ENCODE measurements at regions not wholly inside any gene's neighbourhood (a gene's known extent, or its start where the extent isn't known, plus 50 kb on each side); places are given as distances from the start of the nearest gene placed in this dataset.

DNA sequence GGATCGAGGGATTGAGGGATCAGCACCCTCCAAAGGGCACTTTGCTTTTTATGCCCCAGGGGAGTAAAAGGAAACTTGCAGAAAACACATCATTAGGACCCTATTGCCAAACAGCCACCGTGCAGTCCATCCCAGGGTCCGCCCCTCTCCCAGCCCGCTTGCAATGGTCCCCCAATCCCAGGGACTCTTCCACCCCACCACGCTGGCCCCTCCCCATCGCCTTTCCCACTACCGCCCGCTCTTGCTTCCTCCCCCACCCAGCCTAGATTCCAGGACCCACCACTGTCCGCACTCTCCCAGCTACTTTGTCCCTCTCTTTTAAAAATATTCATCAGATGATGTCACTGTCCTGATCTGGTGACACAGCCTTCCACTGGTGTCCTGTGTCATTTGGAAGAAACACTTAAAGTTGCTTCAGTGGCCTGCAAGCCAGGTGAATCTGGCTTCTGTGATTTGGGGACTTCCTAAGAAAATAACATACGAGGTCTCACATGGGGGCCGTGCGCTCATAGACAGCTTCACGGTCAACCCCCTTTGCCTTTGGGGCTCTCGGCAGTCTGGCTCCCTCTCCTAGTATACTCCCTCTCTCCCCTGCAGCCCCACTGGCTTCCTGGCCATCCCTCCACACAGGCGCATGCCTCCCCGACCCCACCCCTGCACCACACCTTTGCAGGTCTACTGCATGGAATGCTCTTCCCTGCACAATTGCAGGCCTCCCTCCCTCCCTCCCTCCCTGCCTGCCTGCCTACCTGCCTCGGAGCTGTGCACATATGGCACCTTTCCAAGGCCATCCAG lies 127.9 kb downstream of the RBFOX3 start:
- Histone ChIP-seq H3K9me3 (no peaks in the 10 kb centered on the region), H3K4me3 (no peak overlapping the region), H3K36me3 (replicated peaks in 1 of 2; ENCODE audit: insufficient read depth in 1 of 2, low read depth in 2 of 2) (no peaks in the 10 kb centered on the region), H3K27ac (no peak overlapping the region), H3K27me3 (peaks cover 0 to 17% of the 10 kb centered on the region in 2 donors), H3K4me1 (no peaks in the 10 kb centered on the region)
- DNase-seq (no peak), ATAC-seq (no peak)
- TF ChIP-seq, protein P1, sequence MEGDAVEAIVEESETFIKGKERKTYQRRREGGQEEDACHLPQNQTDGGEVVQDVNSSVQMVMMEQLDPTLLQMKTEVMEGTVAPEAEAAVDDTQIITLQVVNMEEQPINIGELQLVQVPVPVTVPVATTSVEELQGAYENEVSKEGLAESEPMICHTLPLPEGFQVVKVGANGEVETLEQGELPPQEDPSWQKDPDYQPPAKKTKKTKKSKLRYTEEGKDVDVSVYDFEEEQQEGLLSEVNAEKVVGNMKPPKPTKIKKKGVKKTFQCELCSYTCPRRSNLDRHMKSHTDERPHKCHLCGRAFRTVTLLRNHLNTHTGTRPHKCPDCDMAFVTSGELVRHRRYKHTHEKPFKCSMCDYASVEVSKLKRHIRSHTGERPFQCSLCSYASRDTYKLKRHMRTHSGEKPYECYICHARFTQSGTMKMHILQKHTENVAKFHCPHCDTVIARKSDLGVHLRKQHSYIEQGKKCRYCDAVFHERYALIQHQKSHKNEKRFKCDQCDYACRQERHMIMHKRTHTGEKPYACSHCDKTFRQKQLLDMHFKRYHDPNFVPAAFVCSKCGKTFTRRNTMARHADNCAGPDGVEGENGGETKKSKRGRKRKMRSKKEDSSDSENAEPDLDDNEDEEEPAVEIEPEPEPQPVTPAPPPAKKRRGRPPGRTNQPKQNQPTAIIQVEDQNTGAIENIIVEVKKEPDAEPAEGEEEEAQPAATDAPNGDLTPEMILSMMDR (IDR thresholded peaks at IDR 0.05), result no peak
- TF ChIP-seq POLR2A (IDR thresholded peaks at IDR 0.05), result no peak
- WGBS, 2 donors, result 15 to 19% methylated on average over 17 of the region's 17 CpGs
- intact Hi-C loops (cut with DNase I), result no loop called here

DNA sequence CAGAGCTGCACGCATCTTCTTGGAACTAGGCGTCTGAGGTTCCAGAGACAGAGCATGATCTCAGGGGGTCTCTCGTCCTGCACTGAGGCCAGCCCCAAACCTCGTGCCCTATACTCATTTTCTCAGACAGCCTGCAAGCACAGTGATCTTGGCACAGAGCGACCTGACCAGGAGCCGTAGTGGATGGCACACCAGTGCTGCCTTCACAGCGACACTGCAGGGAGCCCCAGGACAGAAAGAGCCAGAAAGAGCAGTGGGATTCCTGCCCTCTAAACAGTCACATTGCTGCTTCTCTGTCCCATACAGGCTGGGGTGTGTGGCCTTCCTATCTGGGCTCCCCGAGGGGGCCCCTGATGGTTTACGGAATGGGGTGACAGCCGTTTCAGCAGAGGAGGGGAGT lies 131.0 kb downstream of the RBFOX3 start:
- H3K27me3 ChIP-seq, result peaks cover 0 to 17% of the 10 kb centered on the region in 2 donors
- no peak overlapping the region for H3K4me3 ChIP-seq
- no peak overlapping the region for H3K27ac ChIP-seq
- H3K4me1 ChIP-seq, result no peaks in the 10 kb centered on the region
- TF ChIP-seq, protein P1 (IDR thresholded peaks at IDR 0.05), result no peak
- no peak for TF ChIP-seq POLR2A (IDR thresholded peaks at IDR 0.05)
- 47 to 54% methylated on average over 6 to 10 of the region's 10 CpGs for WGBS, 2 donors
- intact Hi-C loops (cut with DNase I), result no loop called here
- no peak for DNase-seq
- H3K9me3 ChIP-seq, result no peaks in the 10 kb centered on the region
- ATAC-seq, result no peak
- no peaks in the 10 kb centered on the region for H3K36me3 ChIP-seq (replicated peaks in 1 of 2; ENCODE audit: insufficient read depth in 1 of 2, low read depth in 2 of 2)

DNA sequence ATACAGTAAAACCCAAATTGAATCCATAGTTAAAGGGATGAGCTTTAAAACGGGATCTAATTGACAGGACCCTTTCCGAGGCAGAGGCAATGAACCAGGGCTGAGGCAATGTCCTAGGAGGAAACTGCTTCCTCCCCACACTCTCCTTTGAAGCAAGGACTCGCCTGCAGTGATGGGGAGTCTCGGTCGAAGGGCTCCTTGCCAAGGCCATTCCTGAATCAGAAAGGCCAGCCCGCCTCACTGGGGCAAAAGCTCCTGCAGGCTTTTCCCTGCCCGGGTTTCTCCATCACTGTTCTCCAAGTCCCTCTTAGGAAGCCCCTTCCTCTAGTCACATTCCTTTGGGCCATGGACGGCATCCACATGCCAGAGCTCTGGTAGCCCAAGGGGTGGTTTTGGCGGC lies 132.0 kb downstream of the RBFOX3 start:
- ATAC-seq, result no peak
- Histone ChIP-seq H3K27ac (no peak overlapping the region), H3K9me3 (no peaks in the 10 kb centered on the region), H3K4me1 (no peaks in the 10 kb centered on the region), H3K36me3 (replicated peaks in 1 of 2; ENCODE audit: insufficient read depth in 1 of 2, low read depth in 2 of 2) (no peaks in the 10 kb centered on the region), H3K27me3 (peaks cover 0 to 10% of the 10 kb centered on the region in 2 donors), H3K4me3 (no peak overlapping the region)
- no peak for DNase-seq
- intact Hi-C loops (cut with DNase I), result no loop called here
- TF ChIP-seq, protein P1 (IDR thresholded peaks at IDR 0.05), result no peak
- TF ChIP-seq POLR2A (IDR thresholded peaks at IDR 0.05), result no peak
- 38 to 44% methylated on average over 7 to 9 of the region's 9 CpGs for WGBS, 2 donors

DNA sequence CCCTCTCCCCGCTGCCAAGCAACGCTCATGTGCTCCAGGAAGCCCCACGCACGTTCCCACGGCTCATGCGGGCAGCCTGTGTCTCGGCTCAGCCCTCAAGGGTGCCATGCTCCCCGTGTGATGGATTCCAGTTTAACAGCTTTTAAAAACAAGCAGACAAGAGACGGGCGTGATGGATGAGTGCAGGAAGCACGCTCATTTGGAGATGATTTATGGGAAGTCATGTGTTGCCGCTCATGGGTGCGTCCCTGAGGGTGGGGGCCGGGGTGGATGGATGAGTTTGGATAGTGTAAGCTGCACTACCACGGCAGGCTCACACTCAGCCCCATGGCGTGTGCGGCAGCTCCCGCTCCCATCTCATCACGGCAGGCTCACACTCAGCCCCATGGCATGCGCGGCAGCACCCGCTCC lies 132.8 kb downstream of the RBFOX3 start:
- TF ChIP-seq, protein P1 (IDR thresholded peaks at IDR 0.05), result no peak
- no peak for TF ChIP-seq POLR2A (IDR thresholded peaks at IDR 0.05)
- Histone ChIP-seq H3K4me1 (no peaks in the 10 kb centered on the region), H3K36me3 (replicated peaks in 1 of 2; ENCODE audit: insufficient read depth in 1 of 2, low read depth in 2 of 2) (no peaks in the 10 kb centered on the region), H3K9me3 (no peaks in the 10 kb centered on the region), H3K4me3 (no peak overlapping the region), H3K27ac (no peak overlapping the region), H3K27me3 (peaks cover 0 to 8% of the 10 kb centered on the region in 2 donors)
- intact Hi-C loops (cut with DNase I), result no loop called here
- DNase-seq (no peak), ATAC-seq (no peak)
- WGBS, 2 donors, result 31 to 34% methylated on average over 20 to 22 of the region's 22 CpGs

All from body of pancreas (tissue), 4 donors.